Ishikawa (cell line): ENCODE measurements at regions not wholly inside any gene's neighbourhood (a gene's known extent, or its start where the extent isn't known, plus 50 kb on each side); places are given as distances from the start of the nearest gene placed in this dataset.

Experiments
- CEBPB ChIP-seq: IDR thresholded peaks from 2 replicates; pipeline ENCODE4 v1.6.1; 2012
- CREB1 ChIP-seq: IDR thresholded peaks from 2 replicates; pipeline ENCODE4 v1.6.1; 2012; ENCODE audit warnings: low read depth
- EGR1 ChIP-seq: IDR thresholded peaks from 2 replicates; pipeline ENCODE4 v1.6.1; 2012
- EP300 ChIP-seq: IDR thresholded peaks from 2 replicates; pipeline ENCODE4 v1.6.1; 2012; ENCODE audit warnings: borderline replicate concordance
- FOXM1 ChIP-seq: IDR thresholded peaks from 2 replicates; pipeline ENCODE4 v1.6.1; 2012; ENCODE audit warnings: low read depth, borderline replicate concordance
- NFIC ChIP-seq: IDR thresholded peaks from 2 replicates; pipeline ENCODE4 v1.6.1; 2012
- RAD21 ChIP-seq: IDR thresholded peaks from 2 replicates; pipeline ENCODE4 v1.6.1; 2012; ENCODE audit warnings: low read depth
- TAF1 ChIP-seq: IDR thresholded peaks from 2 replicates; pipeline ENCODE4 v1.6.1; 2012; ENCODE audit warnings: low read depth, mild to moderate bottlenecking
- TCF12 ChIP-seq: IDR thresholded peaks from 2 replicates; pipeline ENCODE4 v1.6.1; 2012; ENCODE audit warnings: low read depth
- TEAD4 ChIP-seq: IDR thresholded peaks from 2 replicates; pipeline ENCODE4 v1.6.1; 2012
- YY1 ChIP-seq: IDR thresholded peaks from 2 replicates; pipeline ENCODE4 v1.6.1; 2012; ENCODE audit warnings: low read depth
- ZBTB7A ChIP-seq: IDR thresholded peaks from 2 replicates; pipeline ENCODE4 v1.6.1; 2012; ENCODE audit warnings: low read depth
- TF ChIP-seq, protein P1 (sequence below): IDR thresholded peaks from 2 replicates; pipeline ENCODE4 v1.6.1; 2012; ENCODE audit warnings: low read depth, mild to moderate bottlenecking
- TF ChIP-seq, protein P2 (sequence below): IDR thresholded peaks from 2 replicates; pipeline ENCODE4 v1.6.1; 2012
- TF ChIP-seq, protein P3 (sequence below): IDR thresholded peaks from 2 replicates; pipeline ENCODE4 v1.6.1; 2012

DNA sequence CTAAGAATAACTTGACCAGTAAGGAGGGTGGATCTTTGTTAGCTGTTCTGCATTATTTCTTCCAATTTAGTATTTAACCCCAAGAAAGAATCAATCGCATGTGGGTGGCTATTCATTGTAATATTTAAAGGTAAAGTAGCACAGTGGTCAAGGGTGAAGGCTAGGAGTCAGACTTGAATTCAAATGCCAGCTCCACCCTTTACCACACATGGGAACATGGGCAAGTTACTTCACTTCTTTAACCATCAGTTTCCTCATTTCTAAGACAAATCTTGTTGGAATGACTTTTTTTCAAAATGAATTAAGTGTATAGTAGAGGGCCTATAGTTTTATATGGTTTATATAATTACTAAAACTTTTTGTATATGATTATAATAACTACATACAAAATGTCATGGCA, 71.3 kb upstream of the S1PR1 start:
- TF ChIP-seq EP300 (no peak), CREB1 (no peak), ZBTB7A (no peak), FOXM1 (no peak), NFIC (no peak), TCF12 (no peak), TAF1 (no peak)
- TF ChIP-seq, protein P1, sequence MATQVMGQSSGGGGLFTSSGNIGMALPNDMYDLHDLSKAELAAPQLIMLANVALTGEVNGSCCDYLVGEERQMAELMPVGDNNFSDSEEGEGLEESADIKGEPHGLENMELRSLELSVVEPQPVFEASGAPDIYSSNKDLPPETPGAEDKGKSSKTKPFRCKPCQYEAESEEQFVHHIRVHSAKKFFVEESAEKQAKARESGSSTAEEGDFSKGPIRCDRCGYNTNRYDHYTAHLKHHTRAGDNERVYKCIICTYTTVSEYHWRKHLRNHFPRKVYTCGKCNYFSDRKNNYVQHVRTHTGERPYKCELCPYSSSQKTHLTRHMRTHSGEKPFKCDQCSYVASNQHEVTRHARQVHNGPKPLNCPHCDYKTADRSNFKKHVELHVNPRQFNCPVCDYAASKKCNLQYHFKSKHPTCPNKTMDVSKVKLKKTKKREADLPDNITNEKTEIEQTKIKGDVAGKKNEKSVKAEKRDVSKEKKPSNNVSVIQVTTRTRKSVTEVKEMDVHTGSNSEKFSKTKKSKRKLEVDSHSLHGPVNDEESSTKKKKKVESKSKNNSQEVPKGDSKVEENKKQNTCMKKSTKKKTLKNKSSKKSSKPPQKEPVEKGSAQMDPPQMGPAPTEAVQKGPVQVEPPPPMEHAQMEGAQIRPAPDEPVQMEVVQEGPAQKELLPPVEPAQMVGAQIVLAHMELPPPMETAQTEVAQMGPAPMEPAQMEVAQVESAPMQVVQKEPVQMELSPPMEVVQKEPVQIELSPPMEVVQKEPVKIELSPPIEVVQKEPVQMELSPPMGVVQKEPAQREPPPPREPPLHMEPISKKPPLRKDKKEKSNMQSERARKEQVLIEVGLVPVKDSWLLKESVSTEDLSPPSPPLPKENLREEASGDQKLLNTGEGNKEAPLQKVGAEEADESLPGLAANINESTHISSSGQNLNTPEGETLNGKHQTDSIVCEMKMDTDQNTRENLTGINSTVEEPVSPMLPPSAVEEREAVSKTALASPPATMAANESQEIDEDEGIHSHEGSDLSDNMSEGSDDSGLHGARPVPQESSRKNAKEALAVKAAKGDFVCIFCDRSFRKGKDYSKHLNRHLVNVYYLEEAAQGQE, result no peak
- TF ChIP-seq, protein P2, sequence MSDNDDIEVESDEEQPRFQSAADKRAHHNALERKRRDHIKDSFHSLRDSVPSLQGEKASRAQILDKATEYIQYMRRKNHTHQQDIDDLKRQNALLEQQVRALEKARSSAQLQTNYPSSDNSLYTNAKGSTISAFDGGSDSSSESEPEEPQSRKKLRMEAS, result no peak
- TF ChIP-seq, protein P3, sequence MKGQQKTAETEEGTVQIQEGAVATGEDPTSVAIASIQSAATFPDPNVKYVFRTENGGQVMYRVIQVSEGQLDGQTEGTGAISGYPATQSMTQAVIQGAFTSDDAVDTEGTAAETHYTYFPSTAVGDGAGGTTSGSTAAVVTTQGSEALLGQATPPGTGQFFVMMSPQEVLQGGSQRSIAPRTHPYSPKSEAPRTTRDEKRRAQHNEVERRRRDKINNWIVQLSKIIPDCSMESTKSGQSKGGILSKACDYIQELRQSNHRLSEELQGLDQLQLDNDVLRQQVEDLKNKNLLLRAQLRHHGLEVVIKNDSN, result no peak

DNA sequence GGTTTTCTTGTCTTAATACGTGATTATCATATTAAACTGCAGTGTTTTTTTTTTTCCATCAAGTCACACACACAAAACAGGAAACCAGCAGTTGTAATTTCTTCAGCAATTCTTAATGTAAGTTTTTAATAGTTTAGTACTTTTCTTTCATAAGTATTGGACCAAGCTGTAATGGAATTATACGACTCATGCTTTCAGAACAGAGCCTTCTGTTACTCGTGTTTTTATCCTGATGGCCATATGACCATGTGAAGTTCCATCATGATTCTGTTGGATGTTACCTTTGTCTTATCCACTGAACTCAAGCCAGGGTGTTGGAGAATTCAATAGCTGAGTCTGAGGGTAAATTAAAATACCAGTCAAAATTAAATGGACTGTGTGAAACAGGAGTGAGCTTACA, 72.0 kb upstream of the S1PR1 start:
- TF ChIP-seq YY1, result no peak
- no peak for TF ChIP-seq EGR1
- TF ChIP-seq, protein P1, result no peak

DNA sequence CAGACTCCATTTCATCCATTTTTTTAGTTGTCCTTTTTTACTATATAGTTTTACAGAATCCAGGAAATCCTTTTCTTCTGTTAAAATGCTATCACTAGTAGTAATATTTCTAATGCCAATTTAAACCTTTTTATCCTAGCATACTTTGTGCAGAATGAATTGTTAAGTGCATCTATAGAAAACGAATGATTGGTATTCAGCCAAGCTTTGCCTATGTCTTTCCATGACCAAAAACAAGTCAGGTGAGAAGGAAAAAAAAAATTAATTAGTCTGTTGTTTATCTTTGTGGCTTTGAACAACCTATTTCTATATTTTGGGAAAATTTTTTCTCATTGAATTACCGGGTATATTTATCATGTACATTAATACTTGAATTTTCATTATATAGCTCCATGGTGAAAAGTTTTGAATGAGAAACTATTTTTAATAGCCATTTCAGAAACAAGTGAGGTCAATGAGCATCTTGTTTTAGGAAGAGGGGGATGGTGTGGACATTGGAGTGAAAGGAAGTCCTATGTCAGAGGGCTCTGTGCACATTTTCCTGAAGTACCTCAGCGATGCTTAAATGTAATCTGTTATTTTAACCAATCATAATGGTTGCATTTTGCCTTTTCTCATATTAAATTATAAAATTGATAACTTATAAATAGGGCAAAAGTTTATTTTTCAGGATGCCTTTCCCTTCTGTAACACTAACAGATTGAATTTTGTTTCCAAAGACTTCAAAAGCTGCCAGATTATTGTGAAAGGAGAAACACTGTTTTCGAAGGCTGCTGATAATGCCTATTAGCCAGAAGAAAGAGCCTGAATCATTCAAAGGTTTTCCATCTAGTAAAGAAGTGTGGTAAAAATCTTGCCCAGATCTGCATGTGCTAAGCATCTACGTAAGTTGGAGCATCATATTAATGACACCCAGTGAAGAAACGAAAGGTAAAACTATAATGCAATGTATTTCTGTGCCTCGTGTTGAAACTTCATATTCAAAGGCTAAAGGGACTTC, 73.8 kb upstream of the S1PR1 start:
- TF ChIP-seq EGR1 (no peak), NFIC (no peak), ZBTB7A (no peak), CREB1 (no peak), FOXM1 (no peak), RAD21 (no peak), CEBPB (no peak), TCF12 (no peak), EP300 (no peak), YY1 (no peak), TEAD4 (no peak), TAF1 (no peak)
- TF ChIP-seq, protein P2, result no peak
- TF ChIP-seq, protein P3, result no peak
- TF ChIP-seq, protein P1, result no peak

DNA sequence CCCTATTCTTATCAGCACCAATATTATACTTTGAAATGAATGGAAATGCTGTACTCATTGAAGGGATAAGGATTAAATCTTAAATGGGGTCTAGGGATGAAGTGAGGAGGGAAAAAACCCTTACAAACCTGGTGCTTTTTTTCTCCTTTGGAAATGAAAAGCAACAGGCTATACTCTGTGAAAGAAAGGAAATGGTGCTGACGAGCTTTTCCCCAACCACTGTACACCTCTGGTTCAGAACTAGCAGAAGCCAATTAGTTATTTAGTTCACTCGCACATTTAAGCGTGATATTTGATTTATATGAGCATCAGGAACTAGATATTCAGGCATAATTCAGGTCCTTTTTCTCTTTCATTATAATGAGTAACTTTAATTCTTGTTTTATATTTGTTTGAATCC, 74.5 kb upstream of the S1PR1 start:
- TF ChIP-seq EGR1, result no peak
- TF ChIP-seq, protein P1, result no peak
- TF ChIP-seq TAF1, result no peak
